SK-N-SH (cell line): ENCODE measurements at regions not wholly inside any gene's neighbourhood (a gene's known extent, or its start where the extent isn't known, plus 50 kb on each side); places are given as distances from the start of the nearest gene placed in this dataset.

Experiments used
- CTCF ChIA-PET: fragments of 300-600, 350-600 bp; formaldehyde crosslinking; extraction: SDS; loops from one replicate; lab custom pipeline; 2021; lab: Yijun Ruan, JAX
- POLR2A ChIA-PET: fragments of 350-600 bp; sonication (Branson Sonifier 250); formaldehyde crosslinking; extraction: SDS; loops from one replicate; lab custom pipeline; 2020; ENCODE audit warnings: antibody characterized with exemption, inconsistent platforms; lab: Yijun Ruan, JAX
- DNase-seq: peaks from one replicate; pipeline ENCODE4 v3.0.0; 2012
- H2AFZ ChIP-seq: fragments of 200-600 bp; sonication (generic); 2 replicates; pipeline ENCODE4 v1.8.1; 2016; ENCODE audit warnings: antibody characterized with exemption, mild to moderate bottlenecking, low read depth
- H3F3A ChIP-seq: fragments of 200-600 bp; sonication (generic); replicated peaks from 2 replicates; pipeline ENCODE3; 2016; ENCODE audit warnings: antibody characterized with exemption, mild to moderate bottlenecking; ENCODE audit not compliant: insufficient read depth
- H3K27ac ChIP-seq, 2 experiments: fragments of 200-500 bp in 1 of 2; fragments of 200-600 bp in 1 of 2; sonication (Bioruptor generic) in 1 of 2; sonication (generic), shearing (Covaris generic) in 1 of 2; 2 replicates each; pipeline versions ENCODE4 v1.5.1 to v1.6.1; 2014 to 2016; ENCODE audit warnings: low read depth in 2 of 2, inconsistent platforms in 1 of 2, low read length in 1 of 2, mild to moderate bottlenecking in 1 of 2, mixed read lengths in 1 of 2
- H3K27me3 ChIP-seq: fragments of 200-600 bp; sonication (generic), shearing (Covaris generic); 2 replicates; pipeline ENCODE4 v1.6.1; 2016; ENCODE audit warnings: mixed run types; ENCODE audit not compliant: insufficient read depth
- H3K36me3 ChIP-seq, 2 experiments: fragments of 200-500 bp in 1 of 2; fragments of 200-600 bp in 1 of 2; sonication (Bioruptor generic) in 1 of 2; sonication (generic) in 1 of 2; replicated peaks in 1 of 2; 2 replicates each; pipeline versions ENCODE3 to v1.5.1; 2014 to 2016; ENCODE audit warnings: low read length in 1 of 2, mild to moderate bottlenecking in 1 of 2; ENCODE audit not compliant: insufficient read depth in 2 of 2, control insufficient read depth in 1 of 2
- H3K4me1 ChIP-seq, 2 experiments: fragments of 200-500 bp in 1 of 2; fragments of 200-600 bp in 1 of 2; sonication (Bioruptor generic) in 1 of 2; sonication (generic), shearing (Covaris generic) in 1 of 2; 2 replicates each; pipeline versions ENCODE4 v1.5.1 to v1.6.1; 2014 to 2016; ENCODE audit warnings: low read depth in 1 of 2, low read length in 1 of 2, mixed run types in 1 of 2; ENCODE audit not compliant: insufficient read depth in 2 of 2, control insufficient read depth in 1 of 2
- H3K4me2 ChIP-seq: fragments of 200-600 bp; sonication (generic), shearing (Covaris generic); 2 replicates; pipeline ENCODE4 v1.6.1; 2017; ENCODE audit warnings: mixed run types
- H3K4me3 ChIP-seq, 2 experiments: fragments of 200-500 bp in 1 of 2; fragments of 200-600 bp in 1 of 2; sonication (Bioruptor generic) in 1 of 2; sonication (generic), shearing (Covaris generic) in 1 of 2; 2 replicates each; pipeline versions ENCODE4 v1.5.1 to v1.8.1; 2014 to 2016; ENCODE audit warnings: low read depth in 2 of 2, inconsistent platforms in 1 of 2, low read length in 1 of 2, mild to moderate bottlenecking in 1 of 2, mixed read lengths in 1 of 2, moderate library complexity in 1 of 2
- H3K79me2 ChIP-seq: fragments of 200-600 bp; sonication (generic); 2 replicates; pipeline ENCODE4 v1.8.1; 2017; ENCODE audit warnings: mild to moderate bottlenecking; ENCODE audit not compliant: insufficient read depth
- H3K9ac ChIP-seq: fragments of 200-600 bp; sonication (generic); 2 replicates; pipeline ENCODE4 v1.6.1; 2017; ENCODE audit warnings: mixed run types
- H3K9me2 ChIP-seq: fragments of 200-600 bp; sonication (generic); 2 replicates; pipeline ENCODE4 v1.6.1; 2017; ENCODE audit warnings: mixed run types
- H3K9me3 ChIP-seq: fragments of 200-600 bp; sonication (generic); 2 replicates; pipeline ENCODE4 v1.6.1; 2017; ENCODE audit warnings: mixed run types, mild to moderate bottlenecking, moderate library complexity
- H4K20me1 ChIP-seq: fragments of 200-600 bp; sonication (generic); 2 replicates; pipeline ENCODE4 v1.6.1; 2017; ENCODE audit warnings: mild to moderate bottlenecking, mixed run types; ENCODE audit not compliant: insufficient read depth
- CHD2 ChIP-seq: fragments of 150-350 bp; IDR thresholded peaks from 2 replicates; pipeline ENCODE4 v1.6.1; 2018; ENCODE audit warnings: low read length; ENCODE audit not compliant: partially characterized antibody
- CTCF ChIP-seq: fragments of 200-600 bp; sonication (generic); IDR thresholded peaks from 2 replicates; pipeline ENCODE4 v1.6.1; 2017; ENCODE audit warnings: antibody characterized with exemption, mild to moderate bottlenecking, moderate library complexity
- EP300 ChIP-seq, 2 experiments: IDR thresholded peaks; 2 replicates each; pipeline versions ENCODE4 v1.4.0 to v1.6.1; 2012; ENCODE audit warnings: borderline replicate concordance in 1 of 2, low read depth in 1 of 2, low read length in 1 of 2
- EZH2phosphoT487 ChIP-seq: fragments of 200-600 bp; sonication (generic); IDR thresholded peaks from 2 replicates; pipeline ENCODE4 v1.6.1; 2017; ENCODE audit warnings: low read depth, mixed run types, mild to moderate bottlenecking, antibody characterized with exemption, moderate library complexity, borderline replicate concordance
- FOSL2 ChIP-seq: IDR thresholded peaks from 2 replicates; pipeline ENCODE4 v1.4.0; 2012; ENCODE audit warnings: low read depth, mild to moderate bottlenecking, moderate library complexity, borderline replicate concordance
- GATA2 ChIP-seq: sonication (generic); formaldehyde crosslinking; IDR thresholded peaks from 2 replicates; pipeline ENCODE4 v1.5.0; 2020; ENCODE audit warnings: mild to moderate bottlenecking, missing genetic modification reagents
- JUND ChIP-seq: IDR thresholded peaks from 2 replicates; pipeline ENCODE4 v1.4.0; 2012
- MEF2A ChIP-seq: IDR thresholded peaks from 2 replicates; pipeline ENCODE4 v1.4.0; 2012; ENCODE audit warnings: low read depth, borderline replicate concordance
- MXI1 ChIP-seq: IDR thresholded peaks from 2 replicates; pipeline ENCODE4 v1.6.1; 2012; ENCODE audit warnings: mild to moderate bottlenecking, low read depth, low read length, improper control_type of control experiment
- NFIC ChIP-seq: IDR thresholded peaks from 2 replicates; pipeline ENCODE4 v1.4.0; 2012; ENCODE audit warnings: borderline replicate concordance
- RFX5 ChIP-seq: IDR thresholded peaks from 2 replicates; pipeline ENCODE4 v1.6.1; 2012; ENCODE audit warnings: mild to moderate bottlenecking, improper control_type of control experiment, low read length
- RXRA ChIP-seq: IDR thresholded peaks from 2 replicates; pipeline ENCODE4 v1.4.0; 2012; ENCODE audit warnings: low read depth, mild to moderate bottlenecking, borderline replicate concordance
- SIN3A ChIP-seq: IDR thresholded peaks from 2 replicates; pipeline ENCODE4 v1.6.1; 2012; ENCODE audit warnings: low read depth, mild to moderate bottlenecking, low read length, moderate library complexity, borderline replicate concordance
- SMC3 ChIP-seq: IDR thresholded peaks from 2 replicates; pipeline ENCODE4 v1.6.1; 2012; ENCODE audit warnings: low read depth, low read length, improper control_type of control experiment
- TEAD4 ChIP-seq: IDR thresholded peaks from 2 replicates; pipeline ENCODE4 v1.4.0; 2012; ENCODE audit warnings: mild to moderate bottlenecking, borderline replicate concordance; ENCODE audit not compliant: insufficient read depth
- USF2 ChIP-seq: fragments of 150-350 bp; IDR thresholded peaks from 2 replicates; pipeline ENCODE4 v1.6.1; 2017; ENCODE audit warnings: antibody characterized with exemption, low read length, low read depth, borderline replicate concordance
- YY1 ChIP-seq: IDR thresholded peaks from 2 replicates; pipeline ENCODE4 v1.4.0; 2012; ENCODE audit warnings: low read depth, mild to moderate bottlenecking
- ZBTB33 ChIP-seq: IDR thresholded peaks from 2 replicates; pipeline ENCODE4 v1.4.0; 2012; ENCODE audit warnings: low read depth, borderline replicate concordance
- WGBS: methylation state at CpG from one replicate; pipeline ENCODE4 v1.1.6; 2017; ENCODE audit warnings: low lambda C conversion rate; 5-methylcytosine and 5-hydroxymethylcytosine counted together

- H3K4me3 ChIP-seq, result no peak overlapping the region
- 44% methylated on average over 3 of the region's 3 CpGs for WGBS
- no peak for DNase-seq
- H2AFZ ChIP-seq, result no peak overlapping the region
- no peaks in the 10 kb centered on the region for H3K27me3 ChIP-seq
- no peaks in the 10 kb centered on the region for H3K36me3 ChIP-seq
- no peaks in the 10 kb centered on the region for H3K9me2 ChIP-seq
- H3F3A ChIP-seq, result no peaks in the 10 kb centered on the region
- ChIA-PET CTCF (no interaction called here), POLR2A (no interaction called here)
- no peaks in the 10 kb centered on the region for H3K9me3 ChIP-seq
- H3K4me1 ChIP-seq, result peaks cover 0 to under 1% of the 10 kb centered on the region in 2 experiments; a peak in 1 of 4 replicates
- TF ChIP-seq SIN3A (no peak), CHD2 (no peak), EZH2phosphoT487 (no peak), TEAD4 (no peak), YY1 (no peak), MEF2A (no peak), GATA2 (CRISPR knock-in tag) (no peak), JUND (no peak), ZBTB33 (no peak), CTCF (no peak), FOSL2 (no peak)
- no peak overlapping the region for H3K9ac ChIP-seq
- H3K27ac ChIP-seq, result no peak overlapping the region
- H3K4me2 ChIP-seq, result no peak overlapping the region
- H3K79me2 ChIP-seq, result no peaks in the 10 kb centered on the region
- no peaks in the 10 kb centered on the region for H4K20me1 ChIP-seq
Observed at GRCh38 chr4:136699905-136700304, 832.4 kb downstream of the PCDH18 start.

- no peak overlapping the region for H3K4me2 ChIP-seq
- 38% methylated on average over 3 of the region's 3 CpGs for WGBS
- no peak overlapping the region for H3K27ac ChIP-seq
- H2AFZ ChIP-seq, result no peak overlapping the region
- no peak for DNase-seq
- H3K9ac ChIP-seq, result no peak overlapping the region
- H3K4me1 ChIP-seq, result no peaks in the 10 kb centered on the region
- H3K9me3 ChIP-seq, result no peaks in the 10 kb centered on the region
- CTCF ChIA-PET, result interaction anchor here (1.6 kb wide), 1 partner anchor 173 kb away, joined by 5 read pairs; no protein-coding TSS in a partner anchor
- H3K4me3 ChIP-seq, result no peak overlapping the region
- no peaks in the 10 kb centered on the region for H3F3A ChIP-seq
- H3K36me3 ChIP-seq, result no peaks in the 10 kb centered on the region
- H3K79me2 ChIP-seq, result no peaks in the 10 kb centered on the region
- H4K20me1 ChIP-seq, result no peaks in the 10 kb centered on the region
- POLR2A ChIA-PET, result no interaction called here
- no peaks in the 10 kb centered on the region for H3K27me3 ChIP-seq
- TF ChIP-seq CHD2 (no peak), USF2 (no peak), SIN3A (no peak), EP300 (IDR thresholded peaks at IDR 0.05; ENCODE audit: borderline replicate concordance in 1 of 2, low read depth in 1 of 2, low read length in 1 of 2) (no peak), NFIC (no peak), SMC3 (no peak), RFX5 (no peak), TEAD4 (no peak), MEF2A (no peak), MXI1 (no peak), ZBTB33 (no peak), RXRA (no peak), GATA2 (CRISPR knock-in tag) (no peak)
- no peaks in the 10 kb centered on the region for H3K9me2 ChIP-seq
Observed at GRCh38 chr4:136691607-136692006, 840.7 kb downstream of the PCDH18 start.
